Right lobe of liver (tissue), 6 donors: ENCODE measurements at regions not wholly inside any gene's neighbourhood (a gene's known extent, or its start where the extent isn't known, plus 50 kb on each side); places are given as distances from the start of the nearest gene placed in this dataset.
"Not testable (repeated sequence)": the region's sequence is repeated elsewhere in the genome, so short reads cannot be mapped to it uniquely, and the experiment has no call there.

Source experiments
- ATAC-seq, 4 donors: fragments of 200-7000 bp; cut with Tn5 transposase; one replicate each; pipeline ENCODE4 v1.9.1; 2020; ENCODE audit warnings: mild to moderate bottlenecking in 4 of 4, moderate library complexity in 4 of 4
- DNase-seq, 3 donors: peaks; one replicate each; pipeline ENCODE4 v3.0.0-alpha.2; 2020
- H3K27ac ChIP-seq, 3 donors: fragments of 200-600 bp; one replicate each; pipeline ENCODE4 v1.8.0; 2022
- H3K27me3 ChIP-seq, 2 donors: fragments of 200-600 bp; one replicate each; pipeline ENCODE4 v1.8.0; 2022
- H3K36me3 ChIP-seq, 4 donors: fragments of 200-600 bp; sonication (generic) in 1 of 4; one replicate each; pipeline versions ENCODE4 v1.5.1 to v1.8.0; 2017 to 2022; ENCODE audit warnings: control low read depth in 1 of 4
- H3K4me1 ChIP-seq, 4 donors: fragments of 200-600 bp; sonication (generic) in 1 of 4; one replicate each; pipeline versions ENCODE4 v1.5.1 to v1.8.0; 2017 to 2022; ENCODE audit warnings: control low read depth in 1 of 4
- H3K4me3 ChIP-seq, 3 donors: fragments of 200-600 bp; one replicate each; pipeline ENCODE4 v1.8.0; 2022
- H3K9me3 ChIP-seq, 4 donors: fragments of 200-600 bp; sonication (generic) in 1 of 4; one replicate each; pipeline versions ENCODE4 v1.5.1 to v1.8.0; 2017 to 2022; ENCODE audit warnings: control low read depth in 1 of 4
- POLR2A ChIP-seq: fragments of 450-650 bp; IDR thresholded peaks from one replicate; pipeline ENCODE4 v1.6.1; 2017; ENCODE audit warnings: antibody characterized with exemption, mild to moderate bottlenecking
- WGBS: methylation state at CpG from one replicate; pipeline ENCODE4 v1.1.6; 2018; ENCODE audit warnings: low coverage, low lambda C conversion rate; ENCODE audit not compliant: insufficient coverage; ENCODE audit errors: missing lambda C conversion rate; 5-methylcytosine and 5-hydroxymethylcytosine counted together
- intact Hi-C, 2 donors: fragments of 100-400 bp; cut with DNase I; formaldehyde crosslinking; loops; one replicate each; pipeline versions ENCODE4 v1.11.2 to v1.14.1; 2022
- TF ChIP-seq, protein P1 (sequence below), 4 donors: fragments of 200-600 bp in 3 of 4; fragments of 450-650 bp in 1 of 4; IDR thresholded peaks; one replicate each; pipeline versions ENCODE4 v1.5.1 to v1.8.0; 2016 to 2022; ENCODE audit warnings: antibody characterized with exemption in 4 of 4, mild to moderate bottlenecking in 2 of 4
- donor health status: DM: no; HTN: yes; CAD: no.
- donor health status: DM: no; HTN: no; CAD: no.
- donor health status: DM: no; HTN: no; CAD: no.
- donor health status: DM: no; HTN: yes; CAD: no.
- donor health status: DM: no; HTN: yes; CAD: no.

DNA sequence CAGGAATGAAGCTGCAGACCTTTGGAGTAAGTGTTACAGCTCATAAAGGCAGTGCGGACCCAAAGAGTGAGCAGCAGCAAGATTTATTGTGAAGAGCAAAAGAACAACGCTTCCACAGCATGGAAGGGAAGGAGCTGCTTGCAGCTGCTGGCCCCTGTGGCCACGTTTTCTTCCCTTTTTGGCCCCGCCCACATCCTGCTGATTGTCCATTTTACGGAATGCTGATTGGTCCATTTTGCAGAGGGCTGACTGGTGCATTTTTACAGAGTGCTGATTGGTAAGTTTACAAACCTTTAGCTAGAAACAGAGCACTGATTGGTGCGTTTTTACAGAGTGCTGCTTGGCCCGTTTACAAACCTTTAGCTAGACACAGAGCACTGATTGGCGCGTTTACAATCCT lies 841.5 kb downstream of the CDH11 start:
- H3K36me3 ChIP-seq = no peaks in the 10 kb centered on the region
- intact Hi-C loops = no loop called here
- no peak overlapping the region for H3K27ac ChIP-seq
- no peaks in the 10 kb centered on the region for H3K27me3 ChIP-seq
- H3K4me3 ChIP-seq = no peak overlapping the region
- no peak for DNase-seq
- TF ChIP-seq, protein P1, sequence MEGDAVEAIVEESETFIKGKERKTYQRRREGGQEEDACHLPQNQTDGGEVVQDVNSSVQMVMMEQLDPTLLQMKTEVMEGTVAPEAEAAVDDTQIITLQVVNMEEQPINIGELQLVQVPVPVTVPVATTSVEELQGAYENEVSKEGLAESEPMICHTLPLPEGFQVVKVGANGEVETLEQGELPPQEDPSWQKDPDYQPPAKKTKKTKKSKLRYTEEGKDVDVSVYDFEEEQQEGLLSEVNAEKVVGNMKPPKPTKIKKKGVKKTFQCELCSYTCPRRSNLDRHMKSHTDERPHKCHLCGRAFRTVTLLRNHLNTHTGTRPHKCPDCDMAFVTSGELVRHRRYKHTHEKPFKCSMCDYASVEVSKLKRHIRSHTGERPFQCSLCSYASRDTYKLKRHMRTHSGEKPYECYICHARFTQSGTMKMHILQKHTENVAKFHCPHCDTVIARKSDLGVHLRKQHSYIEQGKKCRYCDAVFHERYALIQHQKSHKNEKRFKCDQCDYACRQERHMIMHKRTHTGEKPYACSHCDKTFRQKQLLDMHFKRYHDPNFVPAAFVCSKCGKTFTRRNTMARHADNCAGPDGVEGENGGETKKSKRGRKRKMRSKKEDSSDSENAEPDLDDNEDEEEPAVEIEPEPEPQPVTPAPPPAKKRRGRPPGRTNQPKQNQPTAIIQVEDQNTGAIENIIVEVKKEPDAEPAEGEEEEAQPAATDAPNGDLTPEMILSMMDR (IDR thresholded peaks at IDR 0.05) = no peak
- no peak for TF ChIP-seq POLR2A
- no peak for ATAC-seq
- H3K9me3 ChIP-seq = no peaks in the 10 kb centered on the region
- no peaks in the 10 kb centered on the region for H3K4me1 ChIP-seq
- 51% methylated on average over 7 of the region's 9 CpGs for WGBS

DNA sequence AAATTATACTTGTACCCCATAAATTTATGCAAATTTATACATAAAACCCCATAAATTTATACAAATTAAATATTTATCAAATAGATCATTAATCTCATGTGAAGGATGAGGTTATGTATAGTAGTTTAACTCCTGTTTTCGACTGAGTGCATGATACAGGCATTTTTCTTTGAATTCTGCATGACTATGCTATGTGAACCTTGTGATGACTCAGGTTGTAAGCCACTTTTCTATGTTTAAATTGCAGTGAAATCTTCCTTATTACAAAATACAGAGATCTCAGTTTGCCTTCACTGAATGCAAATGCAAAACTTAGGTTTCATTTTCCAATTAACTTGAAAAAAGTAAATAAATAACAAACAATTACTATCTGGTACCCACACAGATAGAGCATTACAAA lies 843.7 kb downstream of the CDH11 start:
- Histone ChIP-seq H3K4me3 (no peak overlapping the region), H3K9me3 (no peaks in the 10 kb centered on the region), H3K36me3 (no peaks in the 10 kb centered on the region), H3K27me3 (no peaks in the 10 kb centered on the region), H3K4me1 (no peaks in the 10 kb centered on the region), H3K27ac (no peak overlapping the region)
- TF ChIP-seq POLR2A = no peak
- no peak for DNase-seq
- no peak for ATAC-seq
- WGBS = 33% methylated on average over 1 of the region's 1 CpG
- intact Hi-C loops = no loop called here

DNA sequence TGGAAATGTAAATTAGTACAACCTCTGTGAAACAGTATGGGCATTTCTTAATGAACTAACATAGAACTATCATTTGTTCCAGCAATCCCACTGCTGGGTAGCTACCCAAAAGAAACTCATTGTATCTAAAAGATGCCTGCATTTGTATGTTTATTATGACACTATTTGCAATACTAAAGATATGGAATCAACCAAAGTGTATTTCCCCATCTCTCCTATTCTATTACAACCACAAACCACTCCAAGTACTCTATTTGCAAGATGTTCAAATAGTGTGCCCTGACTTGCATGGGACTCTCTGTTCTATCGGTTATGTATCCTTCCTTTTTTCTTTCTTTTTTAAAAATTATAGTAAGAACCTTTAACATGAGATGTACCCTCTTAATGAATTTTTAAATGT lies 845.2 kb downstream of the CDH11 start:
- ATAC-seq (no peak), DNase-seq (no peak)
- H3K27me3 ChIP-seq = no peaks in the 10 kb centered on the region
- H3K4me3 ChIP-seq = no peak overlapping the region
- H3K4me1 ChIP-seq = no peaks in the 10 kb centered on the region
- no peaks in the 10 kb centered on the region for H3K9me3 ChIP-seq
- H3K36me3 ChIP-seq = no peaks in the 10 kb centered on the region
- WGBS = 68% methylated on average over 1 of the region's 1 CpG
- intact Hi-C loops = no loop called here
- TF ChIP-seq POLR2A = no peak
- no peak overlapping the region for H3K27ac ChIP-seq

DNA sequence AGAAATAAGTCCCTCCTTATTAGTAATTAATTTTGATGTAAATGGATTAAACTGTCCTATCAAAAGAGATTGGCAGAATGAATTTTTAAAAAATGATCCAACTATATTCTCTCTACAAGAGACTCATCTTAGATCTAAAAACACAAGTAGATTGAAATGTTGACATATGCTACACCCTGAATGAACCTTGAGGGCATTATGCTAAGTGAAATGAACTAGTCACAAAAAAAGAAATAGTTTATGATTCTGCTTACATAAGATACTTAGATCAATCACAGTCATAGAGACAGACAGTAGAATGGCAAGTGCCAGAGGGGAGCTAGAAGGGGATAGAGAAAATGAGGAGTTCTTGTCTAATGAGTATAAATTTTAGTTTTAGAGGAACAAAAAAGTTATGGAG lies 849.8 kb downstream of the CDH11 start:
- no peak for TF ChIP-seq POLR2A
- TF ChIP-seq, protein P1 (IDR thresholded peaks at IDR 0.05) = no peak
- H3K4me1 ChIP-seq = no peaks in the 10 kb centered on the region
- no peaks in the 10 kb centered on the region for H3K9me3 ChIP-seq
- ATAC-seq (no peak), DNase-seq (no peak)
- no peaks in the 10 kb centered on the region for H3K36me3 ChIP-seq
- no peaks in the 10 kb centered on the region for H3K27me3 ChIP-seq
- H3K27ac ChIP-seq = no peak overlapping the region
- H3K4me3 ChIP-seq = no peak overlapping the region
- intact Hi-C loops = no loop called here

DNA sequence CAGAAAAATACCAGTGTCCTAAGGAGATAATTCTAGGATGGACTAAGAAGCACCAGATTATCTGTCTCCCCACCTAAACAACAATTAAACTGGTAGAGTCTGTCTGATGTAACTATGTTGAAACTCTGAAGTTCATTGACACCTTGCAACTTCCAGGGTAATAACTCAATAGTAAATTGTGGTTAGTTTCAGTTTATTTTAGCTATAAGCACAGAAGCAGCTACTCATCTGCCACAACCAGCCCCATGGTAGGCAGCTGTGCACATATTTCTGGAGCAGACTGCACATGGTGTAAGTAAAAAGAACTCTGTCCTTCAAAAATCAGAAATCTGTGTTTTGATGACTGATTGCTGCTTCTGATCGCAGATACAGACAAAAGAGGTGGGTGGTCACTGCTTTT lies 852.1 kb downstream of the CDH11 start:
- H3K4me3 ChIP-seq = no peak overlapping the region
- H3K4me1 ChIP-seq = no peaks in the 10 kb centered on the region
- no peak overlapping the region for H3K27ac ChIP-seq
- TF ChIP-seq, protein P1 (IDR thresholded peaks at IDR 0.05) = no peak
- TF ChIP-seq POLR2A = no peak
- H3K9me3 ChIP-seq = no peaks in the 10 kb centered on the region
- no peaks in the 10 kb centered on the region for H3K27me3 ChIP-seq
- 43% methylated on average over 1 of the region's 1 CpG for WGBS
- intact Hi-C loops = no loop called here
- no peaks in the 10 kb centered on the region for H3K36me3 ChIP-seq
- ATAC-seq (no peak), DNase-seq (no peak)

DNA sequence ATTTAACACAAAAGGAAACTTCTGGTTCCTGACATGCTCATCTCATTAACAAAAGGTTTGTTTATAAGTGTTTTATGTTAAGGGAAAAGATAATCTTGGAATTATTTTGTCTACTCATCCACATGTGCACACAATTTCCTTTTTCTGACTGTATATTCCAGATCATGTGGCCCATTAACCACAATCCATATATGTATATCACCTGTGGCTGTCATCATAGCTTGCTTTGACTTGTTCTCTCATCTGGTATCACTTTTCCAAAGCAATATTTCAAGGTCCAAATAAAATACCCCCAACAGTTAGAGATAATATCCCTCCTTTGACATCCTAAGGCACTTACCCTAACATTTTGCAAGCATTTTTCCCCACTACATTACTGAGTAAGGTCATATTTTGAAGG lies 856.1 kb downstream of the CDH11 start:
- ATAC-seq = no peak
- no peaks in the 10 kb centered on the region for H3K36me3 ChIP-seq

DNA sequence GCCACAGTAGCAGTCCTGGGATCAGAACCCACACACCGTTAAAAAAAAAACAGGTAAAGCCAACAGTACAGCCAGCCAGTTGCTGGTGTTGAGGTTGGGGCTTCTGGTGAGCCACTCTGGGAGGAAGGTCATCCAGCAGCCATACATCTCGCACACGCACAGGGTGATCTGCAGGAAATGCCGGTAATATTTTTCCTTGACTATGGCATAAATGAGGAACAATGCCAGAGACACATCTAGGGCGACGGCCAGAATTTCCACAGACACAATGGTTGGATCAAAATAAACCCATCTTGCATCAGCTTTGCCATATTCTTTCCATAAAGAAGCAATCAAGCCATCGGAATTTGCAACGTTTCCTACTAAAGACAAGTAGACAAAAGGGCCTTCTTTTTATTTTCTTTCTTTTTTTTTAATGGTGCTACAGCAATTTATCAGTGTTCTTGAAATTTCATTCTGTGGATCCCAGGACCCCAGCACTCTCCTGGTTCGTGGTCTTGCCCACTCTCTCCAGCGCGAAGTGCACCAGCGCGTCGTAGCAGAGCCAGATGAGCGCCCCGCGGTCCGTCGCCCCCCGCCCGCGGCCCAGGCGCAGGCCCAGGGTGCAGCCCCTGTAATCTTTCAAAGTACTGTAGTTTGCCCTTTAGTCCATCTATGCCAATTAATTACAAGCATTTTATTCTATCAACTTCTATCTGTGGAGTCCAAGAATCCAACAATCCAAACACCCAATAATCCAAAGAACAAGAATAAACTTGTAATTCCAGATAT lies 861.0 kb downstream of the CDH11 start:
- 77% methylated on average over 14 of the region's 23 CpGs for whole genome bisulfite sequencing
- DNase-seq, ATAC-seq, H3K36me3 ChIP-seq, H3K9me3 ChIP-seq, intact Hi-C loops, H3K4me1 ChIP-seq, H3K4me3 ChIP-seq, H3K27me3 ChIP-seq, H3K27ac ChIP-seq: not testable (repeated sequence)

More for the DNA sequence above, 856.1 kb downstream of the CDH11 start:
- no peak for DNase-seq
- no peaks in the 10 kb centered on the region for H3K4me1 ChIP-seq
- TF ChIP-seq, protein P1 (IDR thresholded peaks at IDR 0.05) = no peak
- TF ChIP-seq POLR2A = no peak
- no peak overlapping the region for H3K27ac ChIP-seq
- intact Hi-C loops = no loop called here
- no peaks in the 10 kb centered on the region for H3K27me3 ChIP-seq
- H3K9me3 ChIP-seq = no peaks in the 10 kb centered on the region
- H3K4me3 ChIP-seq = no peak overlapping the region
